DMS53 treated with DMSO at 0.1 percent for 48 hours (cell line): ENCODE measurements at regions not wholly inside any gene's neighbourhood (a gene's known extent, or its start where the extent isn't known, plus 50 kb on each side); places are given as distances from the start of the nearest gene placed in this dataset.

Experiments used
- DNase-seq: peaks from one replicate; lab custom pipeline; 2025; ENCODE audit not compliant: unreplicated experiment; lab: John Stamatoyannopoulos, UW

GRCh38 chr1:82849460-82849859 lies 1048.7 kb downstream of the ADGRL2 start:
- DNase-seq: no peak

GRCh38 chr1:82848043-82848442 lies 1047.3 kb downstream of the ADGRL2 start:
- DNase-seq: no peak

GRCh38 chr1:82845866-82846265 lies 1045.1 kb downstream of the ADGRL2 start:
- DNase-seq: no peak

- DNase-seq: no peak
Measured at GRCh38 chr1:82844911-82845827, 1044.4 kb downstream of the ADGRL2 start.

GRCh38 chr1:82844447-82844846 lies 1043.7 kb downstream of the ADGRL2 start:
- DNase-seq: no peak

GRCh38 chr1:82843876-82844275 lies 1043.1 kb downstream of the ADGRL2 start:
- DNase-seq: no peak

- DNase-seq: no peak
Measured at GRCh38 chr1:82840192-82840591, 1039.5 kb downstream of the ADGRL2 start.

- DNase-seq: no peak
Measured at GRCh38 chr1:82837766-82838465, 1037.2 kb downstream of the ADGRL2 start.

GRCh38 chr1:82836973-82837680 lies 1036.4 kb downstream of the ADGRL2 start:
- no peak for DNase-seq

GRCh38 chr1:82836213-82836972 lies 1035.7 kb downstream of the ADGRL2 start:
- no peak for DNase-seq

- no peak for DNase-seq
Measured at GRCh38 chr1:82830690-82831380, 1030.1 kb downstream of the ADGRL2 start.

- no peak for DNase-seq
Measured at GRCh38 chr1:82829527-82829926, 1028.8 kb downstream of the ADGRL2 start.

- DNase-seq: no peak
Measured at GRCh38 chr1:82823876-82824275, 1023.1 kb downstream of the ADGRL2 start.

- no peak for DNase-seq
Measured at GRCh38 chr1:82820816-82821215, 1020.1 kb downstream of the ADGRL2 start.

- DNase-seq: no peak
Measured at GRCh38 chr1:82819234-82819633, 1018.5 kb downstream of the ADGRL2 start.

- peak; percentile 8 for DNase-seq
Measured at GRCh38 chr1:82818586-82818985, 1017.9 kb downstream of the ADGRL2 start.

- DNase-seq: no peak
Measured at GRCh38 chr1:82813386-82813785, 1012.7 kb downstream of the ADGRL2 start.

GRCh38 chr1:82810601-82811000 lies 1009.9 kb downstream of the ADGRL2 start:
- no peak for DNase-seq

- no peak for DNase-seq
Measured at GRCh38 chr1:82807563-82807962, 1006.8 kb downstream of the ADGRL2 start.

- no peak for DNase-seq
Measured at GRCh38 chr1:82806133-82806532, 1005.4 kb downstream of the ADGRL2 start.
